H1 (cell line): ENCODE measurements at regions not wholly inside any gene's neighbourhood (a gene's known extent, or its start where the extent isn't known, plus 50 kb on each side); places are given as distances from the start of the nearest gene placed in this dataset.

Experiments used
- CTCF ChIA-PET: fragments of 300-600 bp; sonication (Branson Sonifier 250); formaldehyde crosslinking; loops from one replicate; lab custom pipeline; 2021; ENCODE audit not compliant: partially characterized antibody; lab: Charles Lee
- POLR2A ChIA-PET: fragments of 300-600 bp; sonication (Branson Sonifier 250); formaldehyde crosslinking; loops from one replicate; lab custom pipeline; 2021; ENCODE audit warnings: inconsistent platforms; ENCODE audit not compliant: partially characterized antibody; lab: Charles Lee
- DNase-seq, 2 experiments: peaks; one replicate each; pipeline versions ENCODE4 v3.0.0 to v3.0.0-alpha.2; 2010 to 2022; ENCODE audit warnings: low spot score in 2 of 2, low read depth in 1 of 2, mixed read lengths in 1 of 2
- FAIRE-seq: peaks from 2 replicates; lab custom pipeline; 2011; peaks lifted over from hg19 to GRCh38; lab: Jason Lieb, UNC
- H2AFZ ChIP-seq: 2 replicates; pipeline ENCODE4 v1.8.1; 2012; ENCODE audit warnings: low read length, inconsistent platforms
- H2AK5ac ChIP-seq: 2 replicates; pipeline ENCODE4 v1.6.1; 2013; ENCODE audit warnings: low read depth, low read length
- H2BK120ac ChIP-seq: replicated peaks from 2 replicates; pipeline ENCODE3; 2013; ENCODE audit warnings: low read depth, low read length, inconsistent platforms
- H2BK12ac ChIP-seq: 2 replicates; pipeline ENCODE4 v1.6.1; 2013; ENCODE audit warnings: low read depth, low read length
- H2BK15ac ChIP-seq: 2 replicates; pipeline ENCODE4 v1.6.1; 2013; ENCODE audit warnings: low read length
- H2BK20ac ChIP-seq: 2 replicates; pipeline ENCODE4 v1.6.1; 2013; ENCODE audit warnings: low read length
- H2BK5ac ChIP-seq: 2 replicates; pipeline ENCODE4 v1.6.1; 2013; ENCODE audit warnings: low read depth, low read length
- H3K14ac ChIP-seq: 2 replicates; pipeline ENCODE4 v1.6.1; 2013; ENCODE audit warnings: inconsistent platforms; ENCODE audit not compliant: insufficient read length
- H3K18ac ChIP-seq: 2 replicates; pipeline ENCODE4 v1.6.1; 2013; ENCODE audit warnings: low read length; ENCODE audit errors: extremely low read depth
- H3K23ac ChIP-seq: 2 replicates; pipeline ENCODE4 v1.6.1; 2013; ENCODE audit warnings: inconsistent platforms; ENCODE audit not compliant: insufficient read length
- H3K23me2 ChIP-seq: 2 replicates; pipeline ENCODE4 v1.6.1; 2013; ENCODE audit warnings: low read depth, low read length
- H3K27ac ChIP-seq: 2 replicates; pipeline ENCODE4 v1.6.1; 2011; ENCODE audit warnings: low read depth, low read length, inconsistent platforms
- H3K27me3 ChIP-seq, 4 experiments: replicated peaks in 1 of 4; 1 replicate in 1 of 4; 2 replicates in 3 of 4; pipeline versions ENCODE4 v1.6.1 to v1.8.1; 2011 to 2013; ENCODE audit warnings: low read length in 3 of 4, mild to moderate bottlenecking in 3 of 4, inconsistent platforms in 2 of 4, mixed read lengths in 2 of 4, moderate library complexity in 1 of 4; ENCODE audit not compliant: control insufficient read depth in 3 of 4, insufficient read depth in 3 of 4; ENCODE audit errors: extremely low read depth in 1 of 4
- H3K36me3 ChIP-seq, 4 experiments: 2 replicates each; pipeline versions ENCODE4 v1.6.1 to v1.8.1; 2011 to 2013; ENCODE audit warnings: mild to moderate bottlenecking in 4 of 4, low read length in 3 of 4, moderate library complexity in 2 of 4, control low read depth in 1 of 4, inconsistent platforms in 1 of 4; ENCODE audit not compliant: insufficient read depth in 4 of 4, control insufficient read depth in 2 of 4
- H3K4ac ChIP-seq: replicated peaks from 2 replicates; pipeline ENCODE3; 2013; ENCODE audit warnings: low read length, low read depth, mixed read lengths, inconsistent platforms; ENCODE audit not compliant: insufficient read length
- H3K4me1 ChIP-seq, 4 experiments: replicated peaks in 1 of 4; 1 replicate in 1 of 4; 2 replicates in 3 of 4; pipeline versions ENCODE4 v1.6.1 to v1.8.1; 2011 to 2013; ENCODE audit warnings: low read length in 3 of 4, inconsistent platforms in 2 of 4, mixed read lengths in 1 of 4; ENCODE audit not compliant: insufficient read depth in 4 of 4, control insufficient read depth in 3 of 4
- H3K4me2 ChIP-seq, 2 experiments: 2 replicates each; pipeline versions ENCODE4 v1.6.1 to v1.8.1; 2011 to 2013; ENCODE audit warnings: low read depth in 2 of 2, low read length in 2 of 2, control low read depth in 1 of 2, inconsistent platforms in 1 of 2, mild to moderate bottlenecking in 1 of 2; ENCODE audit not compliant: insufficient read depth in 1 of 2
- H3K4me3 ChIP-seq, 4 experiments: fragments of 200-600, 300-600 bp in 1 of 4; sonication (generic), shearing (Covaris generic), sonication (Bioruptor Twin) in 1 of 4; 2 replicates each; pipeline versions ENCODE4 v1.5.1 to v1.8.1; 2011 to 2016; ENCODE audit warnings: low read length in 4 of 4, low read depth in 3 of 4, control low read depth in 2 of 4, inconsistent platforms in 2 of 4, mild to moderate bottlenecking in 2 of 4, mixed read lengths in 1 of 4, moderate library complexity in 1 of 4; ENCODE audit not compliant: insufficient read depth in 2 of 4; ENCODE audit errors: extremely low read depth in 1 of 4
- H3K56ac ChIP-seq: replicated peaks from 2 replicates; pipeline ENCODE3; 2013; ENCODE audit warnings: low read depth, mild to moderate bottlenecking, mixed read lengths, low read length, inconsistent platforms; ENCODE audit not compliant: insufficient read length
- H3K79me1 ChIP-seq: 2 replicates; pipeline ENCODE4 v1.6.1; 2013; ENCODE audit warnings: low read depth, low read length, control low read depth
- H3K79me2 ChIP-seq, 2 experiments: 2 replicates each; pipeline versions ENCODE4 v1.6.1 to v1.8.1; 2012 to 2013; ENCODE audit warnings: low read length in 2 of 2, mild to moderate bottlenecking in 2 of 2, inconsistent platforms in 1 of 2; ENCODE audit not compliant: insufficient read depth in 2 of 2, control insufficient read depth in 1 of 2
- H3K9ac ChIP-seq, 4 experiments: replicated peaks in 1 of 4; 1 replicate in 1 of 4; 2 replicates in 3 of 4; pipeline versions ENCODE4 v1.6.1 to v1.8.1; 2011 to 2013; ENCODE audit warnings: low read depth in 3 of 4, low read length in 3 of 4, control low read depth in 2 of 4, mild to moderate bottlenecking in 2 of 4, moderate library complexity in 2 of 4, inconsistent platforms in 1 of 4; ENCODE audit errors: extremely low read depth in 1 of 4
- H3K9me3 ChIP-seq, 2 experiments: 2 replicates each; pipeline versions ENCODE4 v1.6.1 to v1.8.1; 2012 to 2013; ENCODE audit warnings: mild to moderate bottlenecking in 2 of 2, moderate library complexity in 2 of 2, control low read depth in 1 of 2, inconsistent platforms in 1 of 2, low read depth in 1 of 2, low read length in 1 of 2, mixed read lengths in 1 of 2; ENCODE audit not compliant: insufficient read depth in 2 of 2
- H4K20me1 ChIP-seq, 2 experiments: replicated peaks in 1 of 2; 2 replicates each; pipeline versions ENCODE3 to v1.8.1; 2011 to 2013; ENCODE audit warnings: inconsistent platforms in 2 of 2, low read length in 2 of 2, mild to moderate bottlenecking in 1 of 2; ENCODE audit not compliant: insufficient read depth in 2 of 2, control insufficient read depth in 1 of 2
- H4K5ac ChIP-seq: 2 replicates; pipeline ENCODE4 v1.6.1; 2013; ENCODE audit warnings: low read length, low read depth, mixed read lengths, inconsistent platforms; ENCODE audit not compliant: insufficient read length
- H4K8ac ChIP-seq: 2 replicates; pipeline ENCODE4 v1.8.0; 2013; ENCODE audit warnings: mild to moderate bottlenecking, moderate library complexity, low read length, inconsistent platforms; ENCODE audit not compliant: insufficient read depth; ENCODE audit errors: extremely low read depth
- H4K91ac ChIP-seq: replicated peaks from 2 replicates; pipeline ENCODE3; 2013; ENCODE audit warnings: low read length, mixed read lengths, inconsistent platforms; ENCODE audit not compliant: insufficient read length
- BACH1 ChIP-seq: IDR thresholded peaks from 2 replicates; pipeline ENCODE4 v1.6.1; 2012; ENCODE audit warnings: low read length, improper control_type of control experiment
- BRCA1 ChIP-seq: IDR thresholded peaks from 2 replicates; pipeline ENCODE4 v1.6.1; 2012; ENCODE audit warnings: low read depth, low read length, improper control_type of control experiment
- CHD1 ChIP-seq: IDR thresholded peaks from 2 replicates; pipeline ENCODE4 v1.6.1; 2012; ENCODE audit warnings: low read depth, low read length, improper control_type of control experiment
- EP300 ChIP-seq, 2 experiments: IDR thresholded peaks; 1 replicate in 1 of 2; 2 replicates in 1 of 2; pipeline ENCODE4 v1.6.1; 2011 to 2012; ENCODE audit warnings: low read depth in 2 of 2, low read length in 2 of 2, mild to moderate bottlenecking in 2 of 2, borderline replicate concordance in 1 of 2, inconsistent platforms in 1 of 2, moderate library complexity in 1 of 2
- GABPA ChIP-seq: IDR thresholded peaks from 2 replicates; pipeline ENCODE4 v1.6.1; 2011; ENCODE audit warnings: mild to moderate bottlenecking, low read length, moderate library complexity, borderline replicate concordance; ENCODE audit not compliant: insufficient read depth
- MAX ChIP-seq: IDR thresholded peaks from 2 replicates; pipeline ENCODE4 v1.6.1; 2012; ENCODE audit warnings: inconsistent platforms
- NANOG ChIP-seq: IDR thresholded peaks from 2 replicates; pipeline ENCODE4 v1.6.1; 2011; ENCODE audit warnings: low read length, low read depth, mild to moderate bottlenecking, inconsistent platforms; ENCODE audit not compliant: insufficient read depth, poor library complexity, severe bottlenecking
- NRF1 ChIP-seq: IDR thresholded peaks from 2 replicates; pipeline ENCODE4 v1.6.1; 2011; ENCODE audit warnings: mild to moderate bottlenecking, low read depth, low read length, improper control_type of control experiment
- POLR2A ChIP-seq, 2 experiments: IDR thresholded peaks; 1 replicate in 1 of 2; 2 replicates in 1 of 2; pipeline ENCODE4 v1.6.1; 2011; ENCODE audit warnings: low read depth in 2 of 2, low read length in 2 of 2, mild to moderate bottlenecking in 2 of 2; ENCODE audit errors: control extremely low read depth in 1 of 2
- RAD21 ChIP-seq, 2 experiments: IDR thresholded peaks in 1 of 2; conservative IDR thresholded peaks in 1 of 2; 2 replicates each; pipeline ENCODE4 v1.6.1; 2011; ENCODE audit warnings: low read depth in 2 of 2, low read length in 2 of 2, improper control_type of control experiment in 1 of 2, inconsistent platforms in 1 of 2, mild to moderate bottlenecking in 1 of 2, moderate library complexity in 1 of 2
- RXRA ChIP-seq: IDR thresholded peaks from 2 replicates; pipeline ENCODE4 v1.6.1; 2011; ENCODE audit warnings: low read depth, mild to moderate bottlenecking, low read length, moderate library complexity; ENCODE audit not compliant: insufficient read depth
- SP4 ChIP-seq: IDR thresholded peaks from 2 replicates; pipeline ENCODE4 v1.6.1; 2012; ENCODE audit warnings: low read length, inconsistent platforms
- SUZ12 ChIP-seq: fragments of 200-600 bp; sonication (generic); IDR thresholded peaks from 2 replicates; pipeline ENCODE4 v1.6.1; 2012; ENCODE audit warnings: mild to moderate bottlenecking, inconsistent platforms, low read length, moderate library complexity, mixed read lengths
- WGBS, 2 experiments: shearing (Covaris generic) in 1 of 2; methylation state at CpG; one replicate each; pipeline versions ENCODE4 v1.1.6 to v1.1.7; 2013 to 2015; ENCODE audit warnings: low lambda C conversion rate in 2 of 2, mixed read lengths in 2 of 2, inconsistent platforms in 1 of 2, low coverage in 1 of 2, missing lambda C conversion rate in 1 of 2; ENCODE audit not compliant: insufficient replicate concordance in 2 of 2, insufficient coverage in 1 of 2, insufficient read length in 1 of 2; ENCODE audit errors: extremely low coverage in 1 of 2, missing lambda C conversion rate in 1 of 2; 5-methylcytosine and 5-hydroxymethylcytosine counted together
- TF ChIP-seq, protein P1 (sequence below): IDR thresholded peaks from 2 replicates; pipeline ENCODE4 v1.6.1; 2012; ENCODE audit warnings: inconsistent platforms

DNA sequence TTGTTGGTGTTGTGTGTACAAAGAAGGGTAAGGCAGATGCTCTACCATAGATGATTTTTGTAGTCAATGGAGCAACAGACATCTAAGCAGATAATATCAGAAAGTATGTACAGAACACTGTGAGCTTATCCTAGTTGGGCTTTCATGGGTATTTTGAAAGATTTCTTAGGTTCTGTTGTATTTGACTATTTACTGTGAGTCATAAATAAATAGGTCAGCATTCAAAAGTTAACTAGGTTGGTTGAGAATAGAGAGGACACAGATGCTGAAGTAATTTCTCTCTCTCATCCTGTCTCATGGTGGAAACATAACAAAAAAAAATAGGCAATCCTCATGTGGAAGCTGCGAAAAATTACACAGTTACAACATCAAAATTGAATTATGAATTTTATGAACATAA, 413.5 kb downstream of the CCDC91 start:
- H4K91ac ChIP-seq = no peak overlapping the region
- no peak overlapping the region for H3K4me3 ChIP-seq
- H4K5ac ChIP-seq = no peak overlapping the region
- no peak overlapping the region for H2BK5ac ChIP-seq
- no peak overlapping the region for H2BK20ac ChIP-seq
- no peaks in the 10 kb centered on the region for H4K20me1 ChIP-seq
- H3K14ac ChIP-seq = no peak overlapping the region
- FAIRE-seq (no peak), DNase-seq (no peak)
- no peak overlapping the region for H2BK12ac ChIP-seq
- no peaks in the 10 kb centered on the region; the same call in 1 of the 2 replicates for H3K23me2 ChIP-seq
- H4K8ac ChIP-seq = no peak overlapping the region
- WGBS, 2 experiments = 74% methylated on average over 1 of the region's 1 CpG; no CpG with 5 or more reads in 1 of the 2 experiments
- H3K4me2 ChIP-seq = no peak overlapping the region
- no peak overlapping the region for H2BK120ac ChIP-seq
- peaks cover 0 to 2% (median 0%) of the 10 kb centered on the region in 4 experiments; a peak in 1 of 8 replicates for H3K36me3 ChIP-seq
- H3K18ac ChIP-seq = no peak overlapping the region
- no peak overlapping the region for H3K9ac ChIP-seq
- ChIA-PET CTCF (interaction anchor here (0.6 kb wide), 1 partner anchor 255 kb away, joined by 3 read pairs; no protein-coding TSS in a partner anchor), POLR2A (no interaction called here)
- H3K4me1 ChIP-seq = peaks cover 0 to 2% (median 0%) of the 10 kb centered on the region in 4 experiments; a peak in 1 of 7 replicates
- H2BK15ac ChIP-seq = no peak overlapping the region
- H3K56ac ChIP-seq = no peak overlapping the region
- no peak overlapping the region for H3K4ac ChIP-seq
- H2AK5ac ChIP-seq = no peak overlapping the region
- H3K9me3 ChIP-seq = peaks cover 2 to 12% of the 10 kb centered on the region in 2 experiments; a peak in 1 of 4 replicates
- no peak overlapping the region for H3K27ac ChIP-seq
- H3K23ac ChIP-seq = no peak overlapping the region
- no peaks in the 10 kb centered on the region for H3K27me3 ChIP-seq
- no peaks in the 10 kb centered on the region for H3K79me2 ChIP-seq
- no peak overlapping the region for H2AFZ ChIP-seq
- H3K79me1 ChIP-seq = no peaks in the 10 kb centered on the region
- no peak for TF ChIP-seq RAD21 (IDR thresholded peaks at IDR 0.05 in 1 of 2, conservative IDR thresholded peaks at IDR 0.05 in 1 of 2; ENCODE audit: low read depth in 2 of 2, low read length in 2 of 2)
- no peak for TF ChIP-seq MAX
- TF ChIP-seq GABPA = no peak
- no peak for TF ChIP-seq SP4
- no peak for TF ChIP-seq SUZ12
- no peak for TF ChIP-seq NRF1
- no peak for TF ChIP-seq CHD1
- TF ChIP-seq POLR2A (IDR thresholded peaks at IDR 0.05; ENCODE audit: control extremely low read depth in 1 of 2, low read depth in 2 of 2, low read length in 2 of 2) = no peak
- TF ChIP-seq RXRA = no peak
- TF ChIP-seq NANOG = no peak
- TF ChIP-seq BRCA1 = no peak
- TF ChIP-seq, protein P1, sequence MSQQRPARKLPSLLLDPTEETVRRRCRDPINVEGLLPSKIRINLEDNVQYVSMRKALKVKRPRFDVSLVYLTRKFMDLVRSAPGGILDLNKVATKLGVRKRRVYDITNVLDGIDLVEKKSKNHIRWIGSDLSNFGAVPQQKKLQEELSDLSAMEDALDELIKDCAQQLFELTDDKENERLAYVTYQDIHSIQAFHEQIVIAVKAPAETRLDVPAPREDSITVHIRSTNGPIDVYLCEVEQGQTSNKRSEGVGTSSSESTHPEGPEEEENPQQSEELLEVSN = no peak
- no peak for TF ChIP-seq EP300 (IDR thresholded peaks at IDR 0.05; ENCODE audit: borderline replicate concordance in 1 of 2, low read depth in 2 of 2, low read length in 2 of 2)
- TF ChIP-seq BACH1 = no peak
